ENCODE measurements at regions not wholly inside any gene's neighbourhood (a gene's known extent, or its start where the extent isn't known, plus 50 kb on each side); places are given as distances from the start of the nearest gene placed in this dataset.
"Not testable (repeated sequence)": the region's sequence is repeated elsewhere in the genome, so short reads cannot be mapped to it uniquely, and the experiment has no call there.

DNA sequence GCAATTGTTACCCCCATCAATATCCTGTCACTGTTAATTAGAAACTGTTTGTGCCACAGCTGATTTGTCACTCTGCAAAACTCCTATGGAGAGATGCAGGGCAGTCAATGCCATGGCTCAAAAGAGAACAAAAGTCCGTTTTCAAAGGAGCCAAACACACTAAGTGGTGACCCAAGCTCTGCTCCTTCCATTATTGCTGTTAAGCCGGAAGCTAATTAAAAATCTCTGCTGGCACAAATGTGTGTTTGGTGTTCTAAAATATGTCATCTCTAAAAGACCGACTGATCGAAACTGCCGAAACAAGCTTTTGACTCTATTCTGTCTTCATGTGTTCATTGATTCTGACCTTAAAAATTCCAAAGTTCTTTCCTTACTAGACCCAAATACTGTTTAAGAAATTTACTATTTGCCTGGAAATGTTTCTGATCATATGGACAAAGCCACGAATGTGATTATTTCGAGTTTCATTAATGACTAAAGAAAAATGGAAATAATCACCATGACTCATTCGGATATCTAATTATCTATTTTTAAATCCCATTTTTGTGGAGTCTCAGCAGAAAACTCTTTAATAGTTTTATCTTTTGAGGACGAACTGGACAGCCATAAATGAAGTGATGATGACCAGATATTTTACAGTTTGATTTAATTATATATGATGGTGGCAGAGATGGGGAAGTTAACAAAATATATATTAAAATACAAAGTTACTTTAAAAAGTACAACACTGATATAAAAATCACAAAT is 287.6 kb downstream of the SOCS6 start:
- H3K9me3 ChIP-seq (ENCODE audit: control insufficient read depth, low read depth, low read length) = no peaks in the 10 kb centered on the region
- no peak overlapping the region for H3K27ac ChIP-seq (ENCODE audit: control insufficient read depth, insufficient read depth, low read length)
- no peak overlapping the region for H2AFZ ChIP-seq (ENCODE audit: control insufficient read depth, low read length)
- no peak overlapping the region for H3K4me2 ChIP-seq (ENCODE audit: control insufficient read depth, extremely low read depth, insufficient read depth, low read depth, low read length)
- H3K27me3 ChIP-seq (ENCODE audit: control insufficient read depth, extremely low read depth, insufficient read depth, low read length) = no peaks in the 10 kb centered on the region
- no peaks in the 10 kb centered on the region for H3K4me1 ChIP-seq (ENCODE audit: control insufficient read depth, extremely low read depth, insufficient read depth, low read length)
- dilution Hi-C loops (cut with MboI; ENCODE audit: extremely low pct_ligation_motif_present, low sequenced_read_pairs) = no loop called here
- H3K36me3 ChIP-seq (ENCODE audit: control insufficient read depth in 2 of 2, extremely low read depth in 1 of 2, insufficient read depth in 2 of 2, low read length in 2 of 2) = no peaks in the 10 kb centered on the region
- H3K4me3 ChIP-seq (ENCODE audit: control insufficient read depth in 2 of 3, extremely low read depth in 1 of 3, insufficient read depth in 2 of 3, low read depth in 1 of 3, low read length in 3 of 3) = no peak overlapping the region
- DNase-seq (ENCODE audit: low read depth, low spot score) (no peak), FAIRE-seq (no peak)
- H3K79me2 ChIP-seq (ENCODE audit: control insufficient read depth, insufficient read depth, low read length) = no peaks in the 10 kb centered on the region
- H4K20me1 ChIP-seq (ENCODE audit: control insufficient read depth, extremely low read depth, insufficient read depth, low read length) = no peaks in the 10 kb centered on the region
- TF ChIP-seq, protein P1, sequence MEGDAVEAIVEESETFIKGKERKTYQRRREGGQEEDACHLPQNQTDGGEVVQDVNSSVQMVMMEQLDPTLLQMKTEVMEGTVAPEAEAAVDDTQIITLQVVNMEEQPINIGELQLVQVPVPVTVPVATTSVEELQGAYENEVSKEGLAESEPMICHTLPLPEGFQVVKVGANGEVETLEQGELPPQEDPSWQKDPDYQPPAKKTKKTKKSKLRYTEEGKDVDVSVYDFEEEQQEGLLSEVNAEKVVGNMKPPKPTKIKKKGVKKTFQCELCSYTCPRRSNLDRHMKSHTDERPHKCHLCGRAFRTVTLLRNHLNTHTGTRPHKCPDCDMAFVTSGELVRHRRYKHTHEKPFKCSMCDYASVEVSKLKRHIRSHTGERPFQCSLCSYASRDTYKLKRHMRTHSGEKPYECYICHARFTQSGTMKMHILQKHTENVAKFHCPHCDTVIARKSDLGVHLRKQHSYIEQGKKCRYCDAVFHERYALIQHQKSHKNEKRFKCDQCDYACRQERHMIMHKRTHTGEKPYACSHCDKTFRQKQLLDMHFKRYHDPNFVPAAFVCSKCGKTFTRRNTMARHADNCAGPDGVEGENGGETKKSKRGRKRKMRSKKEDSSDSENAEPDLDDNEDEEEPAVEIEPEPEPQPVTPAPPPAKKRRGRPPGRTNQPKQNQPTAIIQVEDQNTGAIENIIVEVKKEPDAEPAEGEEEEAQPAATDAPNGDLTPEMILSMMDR (optimal IDR thresholded peaks at IDR 0.05 in 1 of 3, IDR thresholded peaks at IDR 0.05 in 1 of 3, conservative IDR thresholded peaks at IDR 0.05 in 1 of 3; ENCODE audit: extremely low read depth in 1 of 3, insufficient read depth in 2 of 3, low read length in 3 of 3) = no peak
- TF ChIP-seq EZH2 (IDR thresholded peaks at IDR 0.05; ENCODE audit: low read length) = no peak
- no peak overlapping the region for H3K9ac ChIP-seq (ENCODE audit: control insufficient read depth, extremely low read depth, insufficient read depth, low read length)
- H3K9me1 ChIP-seq (ENCODE audit: control insufficient read depth, extremely low read depth, insufficient read depth, low read length) = no peaks in the 10 kb centered on the region

DNA sequence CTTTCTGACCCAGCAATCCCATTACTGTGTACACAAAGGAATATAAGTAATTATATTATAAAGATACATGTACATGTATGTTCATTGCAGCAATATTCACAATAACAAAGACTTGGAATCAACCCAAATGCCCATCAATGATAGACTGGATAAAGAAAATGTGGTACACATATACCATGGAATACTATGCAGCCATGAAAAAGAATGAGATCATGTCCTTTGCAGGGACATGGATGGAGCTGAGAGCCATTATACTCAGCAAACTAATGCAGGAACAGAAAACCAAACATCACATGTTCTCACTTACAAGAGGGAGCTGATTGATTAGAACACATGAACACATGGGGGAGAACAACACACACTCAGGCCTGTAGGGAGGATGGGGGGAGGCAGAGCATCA is 286.1 kb downstream of the SOCS6 start:
- H3K4me1 ChIP-seq (ENCODE audit: control insufficient read depth, extremely low read depth, insufficient read depth, low read length); H3K4me2 ChIP-seq (ENCODE audit: control insufficient read depth, extremely low read depth, insufficient read depth, low read depth, low read length); H3K9me3 ChIP-seq (ENCODE audit: control insufficient read depth, low read depth, low read length); H3K4me3 ChIP-seq (ENCODE audit: control insufficient read depth in 2 of 3, extremely low read depth in 1 of 3, insufficient read depth in 2 of 3, low read depth in 1 of 3, low read length in 3 of 3); H3K79me2 ChIP-seq (ENCODE audit: control insufficient read depth, insufficient read depth, low read length); H3K36me3 ChIP-seq (ENCODE audit: control insufficient read depth in 2 of 2, extremely low read depth in 1 of 2, insufficient read depth in 2 of 2, low read length in 2 of 2); H2AFZ ChIP-seq (ENCODE audit: control insufficient read depth, low read length); H4K20me1 ChIP-seq (ENCODE audit: control insufficient read depth, extremely low read depth, insufficient read depth, low read length); H3K9me1 ChIP-seq (ENCODE audit: control insufficient read depth, extremely low read depth, insufficient read depth, low read length); H3K27ac ChIP-seq (ENCODE audit: control insufficient read depth, insufficient read depth, low read length); H3K27me3 ChIP-seq (ENCODE audit: control insufficient read depth, extremely low read depth, insufficient read depth, low read length); H3K9ac ChIP-seq (ENCODE audit: control insufficient read depth, extremely low read depth, insufficient read depth, low read length); dilution Hi-C loops (cut with MboI; ENCODE audit: extremely low pct_ligation_motif_present, low sequenced_read_pairs); DNase-seq (ENCODE audit: low read depth, low spot score); FAIRE-seq: not testable (repeated sequence)

DNA sequence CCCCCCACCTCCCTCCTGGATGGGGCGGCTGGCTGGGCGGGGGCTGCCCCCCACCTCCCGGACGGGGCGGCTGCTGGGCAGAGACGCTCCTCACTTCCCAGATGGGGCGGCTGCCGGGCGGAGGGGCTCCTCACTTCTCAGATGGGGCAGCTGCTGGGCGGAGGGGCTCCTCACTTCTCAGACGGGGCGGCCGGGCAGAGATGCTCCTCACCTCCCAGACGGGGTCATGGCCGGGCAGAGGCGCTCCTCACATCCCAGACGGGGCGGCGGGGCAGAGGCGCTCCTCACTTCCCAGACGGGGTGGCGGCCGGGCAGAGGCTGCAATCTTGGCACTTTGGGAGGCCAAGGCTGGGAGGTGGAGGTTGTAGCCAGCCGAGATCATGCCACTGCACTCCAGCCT is 280.8 kb downstream of the SOCS6 start:
- FAIRE-seq; H3K27ac ChIP-seq (ENCODE audit: control insufficient read depth, insufficient read depth, low read length); H3K9me1 ChIP-seq (ENCODE audit: control insufficient read depth, extremely low read depth, insufficient read depth, low read length); DNase-seq (ENCODE audit: low read depth, low spot score); H4K20me1 ChIP-seq (ENCODE audit: control insufficient read depth, extremely low read depth, insufficient read depth, low read length); H3K79me2 ChIP-seq (ENCODE audit: control insufficient read depth, insufficient read depth, low read length); H3K4me2 ChIP-seq (ENCODE audit: control insufficient read depth, extremely low read depth, insufficient read depth, low read depth, low read length); dilution Hi-C loops (cut with MboI; ENCODE audit: extremely low pct_ligation_motif_present, low sequenced_read_pairs); H2AFZ ChIP-seq (ENCODE audit: control insufficient read depth, low read length); H3K36me3 ChIP-seq (ENCODE audit: control insufficient read depth in 2 of 2, extremely low read depth in 1 of 2, insufficient read depth in 2 of 2, low read length in 2 of 2); H3K9me3 ChIP-seq (ENCODE audit: control insufficient read depth, low read depth, low read length); H3K9ac ChIP-seq (ENCODE audit: control insufficient read depth, extremely low read depth, insufficient read depth, low read length); H3K27me3 ChIP-seq (ENCODE audit: control insufficient read depth, extremely low read depth, insufficient read depth, low read length); H3K4me3 ChIP-seq (ENCODE audit: control insufficient read depth in 2 of 3, extremely low read depth in 1 of 3, insufficient read depth in 2 of 3, low read depth in 1 of 3, low read length in 3 of 3); H3K4me1 ChIP-seq (ENCODE audit: control insufficient read depth, extremely low read depth, insufficient read depth, low read length): not testable (repeated sequence)
